ENCODE measurements at regions not wholly inside any gene's neighbourhood (a gene's known extent, or its start where the extent isn't known, plus 50 kb on each side); places are given as distances from the start of the nearest gene placed in this dataset.

GRCh38 chr4:60078984-60079383, 1121.1 kb upstream of the ADGRL3 start:
- TF ChIP-seq CTCF (IDR thresholded peaks at IDR 0.05) (no peak), POLR2A (IDR thresholded peaks at IDR 0.05) (no peak)
